H9 (cell line): ENCODE measurements at regions not wholly inside any gene's neighbourhood (a gene's known extent, or its start where the extent isn't known, plus 50 kb on each side); places are given as distances from the start of the nearest gene placed in this dataset.

Source experiments
- DNase-seq: peaks from one replicate; pipeline ENCODE4 v3.0.0-alpha.2; 2017
- H2AFZ ChIP-seq: one replicate; pipeline ENCODE4 v1.6.1; 2013; ENCODE audit warnings: mild to moderate bottlenecking, low read length, control low read depth, moderate library complexity
- H2AK5ac ChIP-seq: 2 replicates; pipeline ENCODE4 v1.6.1; 2013; ENCODE audit warnings: low read length, control low read depth, mixed read lengths; ENCODE audit not compliant: insufficient read length
- H2BK120ac ChIP-seq: one replicate; pipeline ENCODE4 v1.6.1; 2013; ENCODE audit warnings: low read depth, mild to moderate bottlenecking, low read length, control low read depth, inconsistent platforms; ENCODE audit not compliant: poor library complexity, severe bottlenecking
- H2BK12ac ChIP-seq: 2 replicates; pipeline ENCODE4 v1.6.1; 2013; ENCODE audit warnings: low read length, control low read depth, mixed read lengths, low read depth; ENCODE audit not compliant: insufficient read length
- H2BK15ac ChIP-seq: 2 replicates; pipeline ENCODE4 v1.6.1; 2013; ENCODE audit warnings: low read depth, low read length, control low read depth
- H2BK20ac ChIP-seq: one replicate; pipeline ENCODE4 v1.6.1; 2013; ENCODE audit warnings: low read depth, mild to moderate bottlenecking, low read length, control low read depth, inconsistent platforms; ENCODE audit not compliant: poor library complexity, severe bottlenecking
- H2BK5ac ChIP-seq: 2 replicates; pipeline ENCODE4 v1.6.1; 2013; ENCODE audit warnings: low read length, control low read depth, mixed read lengths; ENCODE audit not compliant: insufficient read length
- H3K14ac ChIP-seq: 2 replicates; pipeline ENCODE4 v1.6.1; 2013; ENCODE audit warnings: low read length, control low read depth; ENCODE audit not compliant: insufficient read depth
- H3K18ac ChIP-seq: 2 replicates; pipeline ENCODE4 v1.6.1; 2013; ENCODE audit warnings: low read depth, mild to moderate bottlenecking, mixed read lengths, low read length, control low read depth; ENCODE audit not compliant: insufficient read length
- H3K23ac ChIP-seq: 2 replicates; pipeline ENCODE4 v1.6.1; 2013; ENCODE audit warnings: low read length, control low read depth, mixed read lengths, low read depth; ENCODE audit not compliant: insufficient read length
- H3K23me2 ChIP-seq: 2 replicates; pipeline ENCODE4 v1.6.1; 2013; ENCODE audit warnings: low read depth, mild to moderate bottlenecking, mixed read lengths, low read length, control low read depth; ENCODE audit not compliant: insufficient read length, poor library complexity, severe bottlenecking
- H3K27ac ChIP-seq: 2 replicates; pipeline ENCODE4 v1.5.1; 2013; ENCODE audit warnings: low read length, control low read depth, mixed read lengths, low read depth; ENCODE audit not compliant: insufficient read length
- H3K27me3 ChIP-seq: 2 replicates; pipeline ENCODE4 v1.6.1; 2013; ENCODE audit warnings: low read length, control low read depth, inconsistent platforms; ENCODE audit not compliant: insufficient read depth
- H3K4ac ChIP-seq: 2 replicates; pipeline ENCODE4 v1.6.1; 2013; ENCODE audit warnings: low read depth, mild to moderate bottlenecking, control low read depth, inconsistent platforms, low read length, moderate library complexity
- H3K4me1 ChIP-seq: 2 replicates; pipeline ENCODE4 v1.6.1; 2013; ENCODE audit warnings: low read length, control low read depth, inconsistent platforms; ENCODE audit not compliant: insufficient read depth
- H3K4me2 ChIP-seq: 2 replicates; pipeline ENCODE4 v1.6.1; 2013; ENCODE audit warnings: low read length, control low read depth, mixed read lengths; ENCODE audit not compliant: insufficient read length, insufficient read depth
- H3K56ac ChIP-seq: 2 replicates; pipeline ENCODE4 v1.6.1; 2013; ENCODE audit warnings: low read depth, mild to moderate bottlenecking, mixed read lengths, low read length, control low read depth; ENCODE audit not compliant: insufficient read length
- H3K79me1 ChIP-seq: 2 replicates; pipeline ENCODE4 v1.6.1; 2013; ENCODE audit warnings: low read depth, mild to moderate bottlenecking, moderate library complexity, low read length, control low read depth, inconsistent platforms; ENCODE audit not compliant: insufficient read depth, poor library complexity, severe bottlenecking
- H3K79me2 ChIP-seq: 2 replicates; pipeline ENCODE4 v1.6.1; 2013; ENCODE audit warnings: low read length, control low read depth, inconsistent platforms; ENCODE audit not compliant: insufficient read depth
- H3K9ac ChIP-seq: 2 replicates; pipeline ENCODE4 v1.6.1; 2013; ENCODE audit warnings: low read length, control low read depth, mixed read lengths; ENCODE audit not compliant: insufficient read length; ENCODE audit errors: extremely low read depth
- H3K9me3 ChIP-seq: one replicate; pipeline ENCODE4 v1.6.1; 2013; ENCODE audit warnings: low read depth, low read length, inconsistent platforms; ENCODE audit not compliant: control insufficient read depth
- H3T11ph ChIP-seq: one replicate; pipeline ENCODE4 v1.6.1; 2013; ENCODE audit warnings: mild to moderate bottlenecking, low read length, control low read depth, inconsistent platforms
- H4K20me1 ChIP-seq: one replicate; pipeline ENCODE4 v1.6.1; 2013; ENCODE audit not compliant: control insufficient read depth, insufficient read length, insufficient read depth
- H4K5ac ChIP-seq: 2 replicates; pipeline ENCODE4 v1.6.1; 2013; ENCODE audit warnings: low read depth, mild to moderate bottlenecking, mixed read lengths, low read length, control low read depth; ENCODE audit not compliant: insufficient read length
- H4K8ac ChIP-seq: replicated peaks from 2 replicates; pipeline ENCODE4 v1.6.1; 2013; ENCODE audit warnings: low read length, control low read depth, mixed read lengths, low read depth; ENCODE audit not compliant: insufficient read length
- H4K91ac ChIP-seq: 2 replicates; pipeline ENCODE4 v1.6.1; 2013; ENCODE audit warnings: low read depth, mild to moderate bottlenecking, moderate library complexity, mixed read lengths, low read length, control low read depth; ENCODE audit not compliant: insufficient read length
- H3K27ac Mint-ChIP-seq, 3 experiments: 2 replicates in 2 of 3; 3 replicates in 1 of 3; pipeline ENCODE4 v1.8.0; 2020 to 2021; ENCODE audit warnings: mixed read lengths in 3 of 3, mild to moderate bottlenecking in 1 of 3, moderate library complexity in 1 of 3
- H3K27me3 Mint-ChIP-seq: 2 replicates; pipeline ENCODE4 v1.8.0; 2021; ENCODE audit warnings: low read depth, mild to moderate bottlenecking, moderate library complexity, mixed read lengths
- H3K36me3 Mint-ChIP-seq, 3 experiments: 2 replicates in 2 of 3; 3 replicates in 1 of 3; pipeline ENCODE4 v1.8.0; 2020 to 2021; ENCODE audit warnings: low read depth in 3 of 3, mixed read lengths in 3 of 3; ENCODE audit not compliant: insufficient read depth in 1 of 3
- H3K4me1 Mint-ChIP-seq, 2 experiments: 2 replicates each; pipeline ENCODE4 v1.8.0; 2020; ENCODE audit warnings: mixed read lengths in 2 of 2
- H3K4me3 Mint-ChIP-seq, 2 experiments: 2 replicates in 1 of 2; 3 replicates in 1 of 2; pipeline ENCODE4 v1.8.0; 2020 to 2021; ENCODE audit warnings: mild to moderate bottlenecking in 2 of 2, mixed read lengths in 2 of 2, moderate library complexity in 1 of 2
- H3K9me3 Mint-ChIP-seq, 2 experiments: 2 replicates in 1 of 2; 3 replicates in 1 of 2; pipeline ENCODE4 v1.8.0; 2020; ENCODE audit warnings: mild to moderate bottlenecking in 2 of 2, mixed read lengths in 2 of 2, moderate library complexity in 1 of 2
- WGBS: extraction: QIAGEN DNeasy Blood & Tissue Kit; methylation state at CpG from one replicate; pipeline ENCODE4 v1.1.7; 2013; ENCODE audit warnings: missing lambda C conversion rate, low lambda C conversion rate, mixed read lengths; ENCODE audit not compliant: insufficient read length; ENCODE audit errors: extremely low coverage; 5-methylcytosine and 5-hydroxymethylcytosine counted together
- TF ChIP-seq, protein P1 (sequence below): fragments of 200-600 bp; sonication (generic); conservative IDR thresholded peaks from 3 replicates; pipeline ENCODE4 v1.8.0; 2021; ENCODE audit warnings: antibody characterized with exemption, mild to moderate bottlenecking

- WGBS, result no CpG with 5 or more reads among the region's 4 CpGs
- Mint-ChIP-seq H3K27me3 (peaks cover 1% of the 10 kb centered on the region; the same call in 1 of the 2 replicates), H3K4me1 (no peaks in the 10 kb centered on the region)
These were observed 51.0 kb upstream of the IL12A start for GRCh38 chr3:159937561-159938166.

More at GRCh38 chr3:159937561-159938166, 51.0 kb upstream of the IL12A start:
- peaks cover 10% of the 10 kb centered on the region for H3K9me3 ChIP-seq
- Mint-ChIP-seq H3K9me3 (peaks cover 25 to 31% of the 10 kb centered on the region in 2 experiments), H3K36me3 (peaks cover 16 to 24% (median 18%) of the 10 kb centered on the region in 3 experiments), H3K27ac (no peak overlapping the region), H3K4me3 (no peak overlapping the region)
- no peak overlapping the region for H4K91ac ChIP-seq
- DNase-seq, result no peak
- no peak overlapping the region for H3K27ac ChIP-seq
- H3K9ac ChIP-seq, result no peak overlapping the region
- H4K20me1 ChIP-seq, result no peaks in the 10 kb centered on the region
- no peak overlapping the region for H3K4me2 ChIP-seq
- H3K56ac ChIP-seq, result no peak overlapping the region
- H3K14ac ChIP-seq, result no peak overlapping the region
- no peak overlapping the region for H3T11ph ChIP-seq
- H3K4me1 ChIP-seq, result no peaks in the 10 kb centered on the region
- no peak overlapping the region for H2AFZ ChIP-seq
- no peak overlapping the region for H4K8ac ChIP-seq
- no peak overlapping the region for H2BK120ac ChIP-seq
- TF ChIP-seq, protein P1, sequence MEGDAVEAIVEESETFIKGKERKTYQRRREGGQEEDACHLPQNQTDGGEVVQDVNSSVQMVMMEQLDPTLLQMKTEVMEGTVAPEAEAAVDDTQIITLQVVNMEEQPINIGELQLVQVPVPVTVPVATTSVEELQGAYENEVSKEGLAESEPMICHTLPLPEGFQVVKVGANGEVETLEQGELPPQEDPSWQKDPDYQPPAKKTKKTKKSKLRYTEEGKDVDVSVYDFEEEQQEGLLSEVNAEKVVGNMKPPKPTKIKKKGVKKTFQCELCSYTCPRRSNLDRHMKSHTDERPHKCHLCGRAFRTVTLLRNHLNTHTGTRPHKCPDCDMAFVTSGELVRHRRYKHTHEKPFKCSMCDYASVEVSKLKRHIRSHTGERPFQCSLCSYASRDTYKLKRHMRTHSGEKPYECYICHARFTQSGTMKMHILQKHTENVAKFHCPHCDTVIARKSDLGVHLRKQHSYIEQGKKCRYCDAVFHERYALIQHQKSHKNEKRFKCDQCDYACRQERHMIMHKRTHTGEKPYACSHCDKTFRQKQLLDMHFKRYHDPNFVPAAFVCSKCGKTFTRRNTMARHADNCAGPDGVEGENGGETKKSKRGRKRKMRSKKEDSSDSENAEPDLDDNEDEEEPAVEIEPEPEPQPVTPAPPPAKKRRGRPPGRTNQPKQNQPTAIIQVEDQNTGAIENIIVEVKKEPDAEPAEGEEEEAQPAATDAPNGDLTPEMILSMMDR, result no peak
- H3K4ac ChIP-seq, result no peak overlapping the region
- no peaks in the 10 kb centered on the region for H3K79me2 ChIP-seq
- no peak overlapping the region for H3K18ac ChIP-seq
- H2BK20ac ChIP-seq, result no peak overlapping the region
- no peak overlapping the region for H4K5ac ChIP-seq
- H3K79me1 ChIP-seq, result no peaks in the 10 kb centered on the region
- H3K23me2 ChIP-seq, result no peaks in the 10 kb centered on the region
- H3K23ac ChIP-seq, result no peak overlapping the region
- H2BK5ac ChIP-seq, result no peak overlapping the region
- H3K27me3 ChIP-seq, result no peaks in the 10 kb centered on the region
- H2BK12ac ChIP-seq, result no peak overlapping the region
- H2BK15ac ChIP-seq, result no peak overlapping the region
- no peak overlapping the region for H2AK5ac ChIP-seq
